H1 (cell line): ENCODE measurements at regions not wholly inside any gene's neighbourhood (a gene's known extent, or its start where the extent isn't known, plus 50 kb on each side); places are given as distances from the start of the nearest gene placed in this dataset.

Experiments used
- CTCF ChIA-PET: fragments of 300-600 bp; sonication (Branson Sonifier 250); formaldehyde crosslinking; loops from one replicate; lab custom pipeline; 2021; ENCODE audit not compliant: partially characterized antibody; lab: Charles Lee
- POLR2A ChIA-PET: fragments of 300-600 bp; sonication (Branson Sonifier 250); formaldehyde crosslinking; loops from one replicate; lab custom pipeline; 2021; ENCODE audit warnings: inconsistent platforms; ENCODE audit not compliant: partially characterized antibody; lab: Charles Lee
- DNase-seq, 2 experiments: peaks; one replicate each; pipeline versions ENCODE4 v3.0.0 to v3.0.0-alpha.2; 2010 to 2022; ENCODE audit warnings: low spot score in 2 of 2, low read depth in 1 of 2, mixed read lengths in 1 of 2
- FAIRE-seq: peaks from 2 replicates; lab custom pipeline; 2011; peaks lifted over from hg19 to GRCh38; lab: Jason Lieb, UNC
- H2AFZ ChIP-seq: 2 replicates; pipeline ENCODE4 v1.8.1; 2012; ENCODE audit warnings: low read length, inconsistent platforms
- H2AK5ac ChIP-seq: 2 replicates; pipeline ENCODE4 v1.6.1; 2013; ENCODE audit warnings: low read depth, low read length
- H2BK120ac ChIP-seq: replicated peaks from 2 replicates; pipeline ENCODE3; 2013; ENCODE audit warnings: low read depth, low read length, inconsistent platforms
- H2BK12ac ChIP-seq: 2 replicates; pipeline ENCODE4 v1.6.1; 2013; ENCODE audit warnings: low read depth, low read length
- H2BK15ac ChIP-seq: 2 replicates; pipeline ENCODE4 v1.6.1; 2013; ENCODE audit warnings: low read length
- H2BK20ac ChIP-seq: 2 replicates; pipeline ENCODE4 v1.6.1; 2013; ENCODE audit warnings: low read length
- H2BK5ac ChIP-seq: 2 replicates; pipeline ENCODE4 v1.6.1; 2013; ENCODE audit warnings: low read depth, low read length
- H3K14ac ChIP-seq: 2 replicates; pipeline ENCODE4 v1.6.1; 2013; ENCODE audit warnings: inconsistent platforms; ENCODE audit not compliant: insufficient read length
- H3K18ac ChIP-seq: 2 replicates; pipeline ENCODE4 v1.6.1; 2013; ENCODE audit warnings: low read length; ENCODE audit errors: extremely low read depth
- H3K23ac ChIP-seq: 2 replicates; pipeline ENCODE4 v1.6.1; 2013; ENCODE audit warnings: inconsistent platforms; ENCODE audit not compliant: insufficient read length
- H3K23me2 ChIP-seq: 2 replicates; pipeline ENCODE4 v1.6.1; 2013; ENCODE audit warnings: low read depth, low read length
- H3K27ac ChIP-seq: 2 replicates; pipeline ENCODE4 v1.6.1; 2011; ENCODE audit warnings: low read depth, low read length, inconsistent platforms
- H3K27me3 ChIP-seq, 4 experiments: replicated peaks in 1 of 4; 1 replicate in 1 of 4; 2 replicates in 3 of 4; pipeline versions ENCODE4 v1.6.1 to v1.8.1; 2011 to 2013; ENCODE audit warnings: low read length in 3 of 4, mild to moderate bottlenecking in 3 of 4, inconsistent platforms in 2 of 4, mixed read lengths in 2 of 4, moderate library complexity in 1 of 4; ENCODE audit not compliant: control insufficient read depth in 3 of 4, insufficient read depth in 3 of 4; ENCODE audit errors: extremely low read depth in 1 of 4
- H3K36me3 ChIP-seq, 4 experiments: 2 replicates each; pipeline versions ENCODE4 v1.6.1 to v1.8.1; 2011 to 2013; ENCODE audit warnings: mild to moderate bottlenecking in 4 of 4, low read length in 3 of 4, moderate library complexity in 2 of 4, control low read depth in 1 of 4, inconsistent platforms in 1 of 4; ENCODE audit not compliant: insufficient read depth in 4 of 4, control insufficient read depth in 2 of 4
- H3K4ac ChIP-seq: replicated peaks from 2 replicates; pipeline ENCODE3; 2013; ENCODE audit warnings: low read length, low read depth, mixed read lengths, inconsistent platforms; ENCODE audit not compliant: insufficient read length
- H3K4me1 ChIP-seq, 4 experiments: replicated peaks in 1 of 4; 1 replicate in 1 of 4; 2 replicates in 3 of 4; pipeline versions ENCODE4 v1.6.1 to v1.8.1; 2011 to 2013; ENCODE audit warnings: low read length in 3 of 4, inconsistent platforms in 2 of 4, mixed read lengths in 1 of 4; ENCODE audit not compliant: insufficient read depth in 4 of 4, control insufficient read depth in 3 of 4
- H3K4me2 ChIP-seq, 2 experiments: 2 replicates each; pipeline versions ENCODE4 v1.6.1 to v1.8.1; 2011 to 2013; ENCODE audit warnings: low read depth in 2 of 2, low read length in 2 of 2, control low read depth in 1 of 2, inconsistent platforms in 1 of 2, mild to moderate bottlenecking in 1 of 2; ENCODE audit not compliant: insufficient read depth in 1 of 2
- H3K4me3 ChIP-seq, 4 experiments: fragments of 200-600, 300-600 bp in 1 of 4; sonication (generic), shearing (Covaris generic), sonication (Bioruptor Twin) in 1 of 4; 2 replicates each; pipeline versions ENCODE4 v1.5.1 to v1.8.1; 2011 to 2016; ENCODE audit warnings: low read length in 4 of 4, low read depth in 3 of 4, control low read depth in 2 of 4, inconsistent platforms in 2 of 4, mild to moderate bottlenecking in 2 of 4, mixed read lengths in 1 of 4, moderate library complexity in 1 of 4; ENCODE audit not compliant: insufficient read depth in 2 of 4; ENCODE audit errors: extremely low read depth in 1 of 4
- H3K56ac ChIP-seq: replicated peaks from 2 replicates; pipeline ENCODE3; 2013; ENCODE audit warnings: low read depth, mild to moderate bottlenecking, mixed read lengths, low read length, inconsistent platforms; ENCODE audit not compliant: insufficient read length
- H3K79me1 ChIP-seq: 2 replicates; pipeline ENCODE4 v1.6.1; 2013; ENCODE audit warnings: low read depth, low read length, control low read depth
- H3K79me2 ChIP-seq, 2 experiments: 2 replicates each; pipeline versions ENCODE4 v1.6.1 to v1.8.1; 2012 to 2013; ENCODE audit warnings: low read length in 2 of 2, mild to moderate bottlenecking in 2 of 2, inconsistent platforms in 1 of 2; ENCODE audit not compliant: insufficient read depth in 2 of 2, control insufficient read depth in 1 of 2
- H3K9ac ChIP-seq, 4 experiments: replicated peaks in 1 of 4; 1 replicate in 1 of 4; 2 replicates in 3 of 4; pipeline versions ENCODE4 v1.6.1 to v1.8.1; 2011 to 2013; ENCODE audit warnings: low read depth in 3 of 4, low read length in 3 of 4, control low read depth in 2 of 4, mild to moderate bottlenecking in 2 of 4, moderate library complexity in 2 of 4, inconsistent platforms in 1 of 4; ENCODE audit errors: extremely low read depth in 1 of 4
- H3K9me3 ChIP-seq, 2 experiments: 2 replicates each; pipeline versions ENCODE4 v1.6.1 to v1.8.1; 2012 to 2013; ENCODE audit warnings: mild to moderate bottlenecking in 2 of 2, moderate library complexity in 2 of 2, control low read depth in 1 of 2, inconsistent platforms in 1 of 2, low read depth in 1 of 2, low read length in 1 of 2, mixed read lengths in 1 of 2; ENCODE audit not compliant: insufficient read depth in 2 of 2
- H4K20me1 ChIP-seq, 2 experiments: replicated peaks in 1 of 2; 2 replicates each; pipeline versions ENCODE3 to v1.8.1; 2011 to 2013; ENCODE audit warnings: inconsistent platforms in 2 of 2, low read length in 2 of 2, mild to moderate bottlenecking in 1 of 2; ENCODE audit not compliant: insufficient read depth in 2 of 2, control insufficient read depth in 1 of 2
- H4K5ac ChIP-seq: 2 replicates; pipeline ENCODE4 v1.6.1; 2013; ENCODE audit warnings: low read length, low read depth, mixed read lengths, inconsistent platforms; ENCODE audit not compliant: insufficient read length
- H4K8ac ChIP-seq: 2 replicates; pipeline ENCODE4 v1.8.0; 2013; ENCODE audit warnings: mild to moderate bottlenecking, moderate library complexity, low read length, inconsistent platforms; ENCODE audit not compliant: insufficient read depth; ENCODE audit errors: extremely low read depth
- H4K91ac ChIP-seq: replicated peaks from 2 replicates; pipeline ENCODE3; 2013; ENCODE audit warnings: low read length, mixed read lengths, inconsistent platforms; ENCODE audit not compliant: insufficient read length
- EZH2 ChIP-seq: fragments of 200-600 bp; sonication (generic); IDR thresholded peaks from 2 replicates; pipeline ENCODE4 v1.7.1; 2012; ENCODE audit warnings: low read depth, mild to moderate bottlenecking, moderate library complexity, low read length, inconsistent platforms; ENCODE audit not compliant: severe bottlenecking
- FOSL1 ChIP-seq: IDR thresholded peaks from 2 replicates; pipeline ENCODE4 v1.6.1; 2011; ENCODE audit warnings: mild to moderate bottlenecking, low read depth, low read length, moderate library complexity; ENCODE audit not compliant: insufficient read depth
- HDAC2 ChIP-seq, 2 experiments: fragments of 300-600 bp in 1 of 2; sonication (generic) in 1 of 2; IDR thresholded peaks; 2 replicates each; pipeline ENCODE4 v1.6.1; 2011 to 2012; ENCODE audit warnings: low read depth in 2 of 2, low read length in 2 of 2, mild to moderate bottlenecking in 2 of 2, moderate library complexity in 2 of 2, borderline replicate concordance in 1 of 2, inconsistent platforms in 1 of 2
- JUND ChIP-seq: IDR thresholded peaks from 2 replicates; pipeline ENCODE4 v1.6.1; 2011; ENCODE audit warnings: mild to moderate bottlenecking, improper control_type of control experiment, low read length
- KDM1A ChIP-seq: fragments of 200-600, 300-600 bp; sonication (generic); IDR thresholded peaks from 2 replicates; pipeline ENCODE4 v1.7.1; 2016; ENCODE audit warnings: mild to moderate bottlenecking, low read length, borderline replicate concordance
- KDM4A ChIP-seq: IDR thresholded peaks from one replicate; pipeline ENCODE4 v1.7.1; 2012; ENCODE audit warnings: low read depth, mild to moderate bottlenecking, moderate library complexity, low read length, inconsistent platforms; ENCODE audit not compliant: severe bottlenecking
- POLR2AphosphoS5 ChIP-seq: IDR thresholded peaks from 2 replicates; pipeline ENCODE4 v1.6.1; 2011; ENCODE audit warnings: low read depth, low read length
- TCF12 ChIP-seq: IDR thresholded peaks from 2 replicates; pipeline ENCODE4 v1.6.1; 2011; ENCODE audit warnings: low read depth, mild to moderate bottlenecking, low read length
- TEAD4 ChIP-seq: IDR thresholded peaks from 2 replicates; pipeline ENCODE4 v1.6.1; 2012; ENCODE audit warnings: low read depth, low read length, inconsistent platforms, mixed read lengths
- WGBS, 2 experiments: shearing (Covaris generic) in 1 of 2; methylation state at CpG; one replicate each; pipeline versions ENCODE4 v1.1.6 to v1.1.7; 2013 to 2015; ENCODE audit warnings: low lambda C conversion rate in 2 of 2, mixed read lengths in 2 of 2, inconsistent platforms in 1 of 2, low coverage in 1 of 2, missing lambda C conversion rate in 1 of 2; ENCODE audit not compliant: insufficient replicate concordance in 2 of 2, insufficient coverage in 1 of 2, insufficient read length in 1 of 2; ENCODE audit errors: extremely low coverage in 1 of 2, missing lambda C conversion rate in 1 of 2; 5-methylcytosine and 5-hydroxymethylcytosine counted together
- TF ChIP-seq, protein P1 (sequence below): IDR thresholded peaks from 2 replicates; pipeline ENCODE4 v1.6.1; 2011; ENCODE audit warnings: low read depth, mild to moderate bottlenecking, low read length; ENCODE audit not compliant: insufficient read depth
- TF ChIP-seq, protein P2 (sequence below): IDR thresholded peaks from 2 replicates; pipeline ENCODE4 v1.6.1; 2012; ENCODE audit warnings: inconsistent platforms
- TF ChIP-seq, protein P3 (sequence below): IDR thresholded peaks from 2 replicates; pipeline ENCODE4 v1.6.1; 2012; ENCODE audit warnings: low read length, inconsistent platforms

DNA sequence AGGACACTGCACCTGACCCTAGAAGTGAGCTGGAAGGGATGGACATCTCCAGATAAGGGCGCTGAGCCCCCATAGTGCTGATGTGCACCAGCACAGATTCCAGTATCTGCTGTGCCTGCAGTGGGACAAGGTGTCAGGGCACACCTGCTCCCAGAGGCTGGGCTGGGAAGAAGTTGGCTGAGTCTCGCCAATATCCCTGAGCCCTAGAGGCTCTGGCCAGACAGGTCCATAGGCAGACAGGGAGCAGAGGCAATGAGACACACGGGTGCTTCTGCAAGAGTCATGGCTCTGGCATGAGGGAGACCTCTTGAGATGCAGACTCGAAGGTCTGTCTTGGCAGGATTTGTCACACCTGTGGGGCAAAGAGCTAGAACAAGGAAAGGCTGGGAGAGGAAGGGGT lies 1321.5 kb downstream of the UQCRFS1 start:
- Histone ChIP-seq H3K18ac (no peak overlapping the region), H3K79me1 (no peaks in the 10 kb centered on the region), H2BK15ac (no peak overlapping the region), H2BK20ac (no peak overlapping the region), H2AFZ (no peak overlapping the region), H4K5ac (no peak overlapping the region), H3K9ac (no peak overlapping the region), H4K8ac (no peak overlapping the region), H2BK5ac (no peak overlapping the region), H3K9me3 (peaks cover 89 to 99% of the 10 kb centered on the region in 2 experiments), H2BK120ac (no peak overlapping the region), H3K27ac (no peak overlapping the region), H3K4me3 (no peak overlapping the region), H3K14ac (no peak overlapping the region), H3K56ac (no peak overlapping the region), H2AK5ac (no peak overlapping the region), H3K4ac (no peak overlapping the region), H3K23ac (no peak overlapping the region), H3K4me2 (no peak overlapping the region), H3K79me2 (no peaks in the 10 kb centered on the region), H3K23me2 (no peaks in the 10 kb centered on the region), H3K27me3 (no peaks in the 10 kb centered on the region), H4K20me1 (no peaks in the 10 kb centered on the region), H3K36me3 (no peaks in the 10 kb centered on the region), H4K91ac (no peak overlapping the region), H3K4me1 (no peaks in the 10 kb centered on the region), H2BK12ac (no peak overlapping the region)
- ChIA-PET CTCF (no interaction called here), POLR2A (no interaction called here)
- FAIRE-seq, result no peak
- 55% methylated on average over 4 of the region's 4 CpGs; no CpG with 5 or more reads in 1 of the 2 experiments for WGBS, 2 experiments
- no peak for DNase-seq
- TF ChIP-seq HDAC2 (IDR thresholded peaks at IDR 0.05; ENCODE audit: borderline replicate concordance in 1 of 2, low read depth in 2 of 2, low read length in 2 of 2) (no peak), FOSL1 (no peak), EZH2 (no peak), TCF12 (no peak), JUND (no peak), KDM4A (no peak), KDM1A (no peak), TEAD4 (no peak), POLR2AphosphoS5 (no peak)
- TF ChIP-seq, protein P1, sequence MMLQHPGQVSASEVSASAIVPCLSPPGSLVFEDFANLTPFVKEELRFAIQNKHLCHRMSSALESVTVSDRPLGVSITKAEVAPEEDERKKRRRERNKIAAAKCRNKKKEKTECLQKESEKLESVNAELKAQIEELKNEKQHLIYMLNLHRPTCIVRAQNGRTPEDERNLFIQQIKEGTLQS, result no peak
- TF ChIP-seq, protein P2, sequence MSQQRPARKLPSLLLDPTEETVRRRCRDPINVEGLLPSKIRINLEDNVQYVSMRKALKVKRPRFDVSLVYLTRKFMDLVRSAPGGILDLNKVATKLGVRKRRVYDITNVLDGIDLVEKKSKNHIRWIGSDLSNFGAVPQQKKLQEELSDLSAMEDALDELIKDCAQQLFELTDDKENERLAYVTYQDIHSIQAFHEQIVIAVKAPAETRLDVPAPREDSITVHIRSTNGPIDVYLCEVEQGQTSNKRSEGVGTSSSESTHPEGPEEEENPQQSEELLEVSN, result no peak
- TF ChIP-seq, protein P3, sequence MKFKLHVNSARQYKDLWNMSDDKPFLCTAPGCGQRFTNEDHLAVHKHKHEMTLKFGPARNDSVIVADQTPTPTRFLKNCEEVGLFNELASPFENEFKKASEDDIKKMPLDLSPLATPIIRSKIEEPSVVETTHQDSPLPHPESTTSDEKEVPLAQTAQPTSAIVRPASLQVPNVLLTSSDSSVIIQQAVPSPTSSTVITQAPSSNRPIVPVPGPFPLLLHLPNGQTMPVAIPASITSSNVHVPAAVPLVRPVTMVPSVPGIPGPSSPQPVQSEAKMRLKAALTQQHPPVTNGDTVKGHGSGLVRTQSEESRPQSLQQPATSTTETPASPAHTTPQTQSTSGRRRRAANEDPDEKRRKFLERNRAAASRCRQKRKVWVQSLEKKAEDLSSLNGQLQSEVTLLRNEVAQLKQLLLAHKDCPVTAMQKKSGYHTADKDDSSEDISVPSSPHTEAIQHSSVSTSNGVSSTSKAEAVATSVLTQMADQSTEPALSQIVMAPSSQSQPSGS, result no peak
